AG09309 (cell line): ENCODE measurements at regions not wholly inside any gene's neighbourhood (a gene's known extent, or its start where the extent isn't known, plus 50 kb on each side); places are given as distances from the start of the nearest gene placed in this dataset.

Source experiments
- DNase-seq: peaks from one replicate; pipeline ENCODE4 v3.0.0-alpha.2; 2010; ENCODE audit warnings: low read depth
- H3K4me3 ChIP-seq: 2 replicates; pipeline ENCODE4 v1.5.1; 2011; ENCODE audit warnings: mild to moderate bottlenecking, low read depth, low read length, moderate library complexity; ENCODE audit not compliant: control insufficient read depth
- CTCF ChIP-seq: IDR thresholded peaks from 2 replicates; pipeline ENCODE4 v1.5.1; 2011; ENCODE audit warnings: mild to moderate bottlenecking, low read depth, low read length, inconsistent platforms; ENCODE audit not compliant: insufficient read depth, control insufficient read depth; ENCODE audit errors: missing control alignments

GRCh38 chr11:70671611-70672010, 273.3 kb downstream of the CTTN start:
- no peak overlapping the region for H3K4me3 ChIP-seq
- no peak for TF ChIP-seq CTCF
- no peak for DNase-seq

GRCh38 chr11:70672991-70673653, 274.8 kb downstream of the CTTN start:
- TF ChIP-seq CTCF, result no peak
- no peak for DNase-seq
- no peak overlapping the region for H3K4me3 ChIP-seq

- no peak overlapping the region for H3K4me3 ChIP-seq
- DNase-seq, result no peak
- no peak for TF ChIP-seq CTCF
These were observed 276.3 kb downstream of the CTTN start for GRCh38 chr11:70674605-70675004.

GRCh38 chr11:70675697-70676374, 277.5 kb downstream of the CTTN start:
- no peak for DNase-seq
- H3K4me3 ChIP-seq, result no peak overlapping the region
- no peak for TF ChIP-seq CTCF

- TF ChIP-seq CTCF, result no peak
- no peak overlapping the region for H3K4me3 ChIP-seq
- no peak for DNase-seq
These were observed 279.0 kb downstream of the CTTN start for GRCh38 chr11:70677232-70677916.

GRCh38 chr11:70678931-70679900, 280.9 kb downstream of the CTTN start:
- no peak for TF ChIP-seq CTCF
- DNase-seq, result no peak
- no peak overlapping the region for H3K4me3 ChIP-seq
